GM23338 (cell line): ENCODE measurements at regions not wholly inside any gene's neighbourhood (a gene's known extent, or its start where the extent isn't known, plus 50 kb on each side); places are given as distances from the start of the nearest gene placed in this dataset.

Experiments
- ATAC-seq: fragments of 200-7000 bp; cut with Tn5 transposase; 3 replicates; pipeline ENCODE4 v1.9.1; 2020
- DNase-seq: peaks from one replicate; pipeline ENCODE4 v3.0.0-alpha.2; 2015; ENCODE audit warnings: low spot score
- H2AFZ ChIP-seq: fragments of 200-600 bp; sonication (generic); 2 replicates; pipeline ENCODE4 v1.8.0; 2016; ENCODE audit warnings: antibody characterized with exemption, mild to moderate bottlenecking, moderate library complexity
- H3F3A ChIP-seq: fragments of 200-600 bp; sonication (generic); replicated peaks from 2 replicates; pipeline ENCODE4 v1.8.0; 2017; ENCODE audit warnings: antibody characterized with exemption, mixed run types, low read depth
- H3K27ac ChIP-seq: fragments of 200-600 bp; sonication (generic); 2 replicates; pipeline ENCODE4 v1.6.1; 2016; ENCODE audit warnings: low read depth
- H3K27me3 ChIP-seq: fragments of 200-600 bp; sonication (generic); 2 replicates; pipeline ENCODE4 v1.8.0; 2016; ENCODE audit warnings: mild to moderate bottlenecking, mixed run types, moderate library complexity; ENCODE audit not compliant: insufficient read depth
- H3K36me3 ChIP-seq: fragments of 200-600 bp; sonication (generic); 2 replicates; pipeline ENCODE4 v1.8.0; 2016; ENCODE audit warnings: mild to moderate bottlenecking; ENCODE audit not compliant: insufficient read depth
- H3K4me1 ChIP-seq: fragments of 200-600 bp; sonication (generic); 2 replicates; pipeline ENCODE4 v1.8.0; 2016; ENCODE audit warnings: mild to moderate bottlenecking, moderate library complexity; ENCODE audit not compliant: insufficient read depth
- H3K4me2 ChIP-seq: fragments of 200-600 bp; sonication (generic); 2 replicates; pipeline ENCODE4 v1.7.1; 2017; ENCODE audit warnings: mixed run types
- H3K4me3 ChIP-seq: fragments of 200-600 bp; sonication (generic); 2 replicates; pipeline ENCODE4 v1.6.1; 2016; ENCODE audit warnings: mixed run types
- H3K79me2 ChIP-seq: fragments of 200-600 bp; sonication (generic); replicated peaks from 2 replicates; pipeline ENCODE4 v1.8.0; 2017; ENCODE audit warnings: mild to moderate bottlenecking; ENCODE audit not compliant: insufficient read depth
- H3K9me2 ChIP-seq: fragments of 200-600 bp; sonication (generic); 2 replicates; pipeline ENCODE4 v1.8.0; 2017; ENCODE audit not compliant: insufficient read depth
- H4K20me1 ChIP-seq: fragments of 200-600 bp; sonication (generic); replicated peaks from 2 replicates; pipeline ENCODE4 v1.8.0; 2017; ENCODE audit warnings: mild to moderate bottlenecking; ENCODE audit not compliant: insufficient read depth
- H3K27ac Mint-ChIP-seq: 2 replicates; pipeline ENCODE4 v1.8.0; 2020; ENCODE audit warnings: inconsistent platforms, mild to moderate bottlenecking, moderate library complexity, mixed read lengths
- H3K27me3 Mint-ChIP-seq: 3 replicates; pipeline ENCODE4 v1.8.0; 2022; ENCODE audit warnings: low read depth, mild to moderate bottlenecking, moderate library complexity, mixed read lengths, inconsistent platforms; ENCODE audit not compliant: insufficient read depth, poor library complexity
- H3K36me3 Mint-ChIP-seq: 3 replicates; pipeline ENCODE4 v1.8.0; 2021; ENCODE audit warnings: low read depth, mild to moderate bottlenecking, inconsistent platforms, moderate library complexity, mixed read lengths
- H3K4me1 Mint-ChIP-seq: 3 replicates; pipeline ENCODE4 v1.8.0; 2020; ENCODE audit warnings: mild to moderate bottlenecking, inconsistent platforms, mixed read lengths
- H3K4me3 Mint-ChIP-seq: 3 replicates; pipeline ENCODE4 v1.8.0; 2021; ENCODE audit warnings: moderate library complexity, mild to moderate bottlenecking, inconsistent platforms, mixed read lengths
- H3K9me3 Mint-ChIP-seq: 3 replicates; pipeline ENCODE4 v1.8.0; 2020; ENCODE audit warnings: moderate library complexity, mild to moderate bottlenecking, inconsistent platforms, mixed read lengths
- CREB1 ChIP-seq: fragments of 250-450 bp; sonication (Bioruptor Pico); IDR thresholded peaks from 2 replicates; pipeline ENCODE4 v1.5.0; 2020; ENCODE audit warnings: low read depth, mild to moderate bottlenecking, moderate library complexity
- EZH2 ChIP-seq: fragments of 200-600 bp; sonication (generic); IDR thresholded peaks from one replicate; pipeline ENCODE4 v1.8.0; 2017; ENCODE audit warnings: antibody characterized with exemption, mild to moderate bottlenecking, low read depth; ENCODE audit not compliant: unreplicated experiment
- EZH2phosphoT487 ChIP-seq: fragments of 200-600 bp; sonication (generic); IDR thresholded peaks from one replicate; pipeline ENCODE4 v1.8.1; 2018; ENCODE audit warnings: antibody characterized with exemption; ENCODE audit not compliant: unreplicated experiment
- JUNB ChIP-seq: IDR thresholded peaks from one replicate; pipeline ENCODE4 v1.6.1; 2016; ENCODE audit warnings: antibody characterized with exemption; ENCODE audit not compliant: unreplicated experiment
- NANOG ChIP-seq: IDR thresholded peaks from 2 replicates; pipeline ENCODE4 v1.6.1; 2016; ENCODE audit warnings: antibody characterized with exemption, borderline replicate concordance
- POLR2AphosphoS5 ChIP-seq: IDR thresholded peaks from 2 replicates; pipeline ENCODE4 v1.6.1; 2016; ENCODE audit warnings: antibody characterized with exemption, low read depth
- STAT1 ChIP-seq: IDR thresholded peaks from one replicate; pipeline ENCODE4 v1.6.1; 2016; ENCODE audit warnings: antibody characterized with exemption; ENCODE audit not compliant: unreplicated experiment
- ZNF114 ChIP-seq: fragments of 250-450 bp; sonication (Bioruptor Pico); IDR thresholded peaks from 2 replicates; pipeline ENCODE4 v1.5.0; 2020; ENCODE audit warnings: mild to moderate bottlenecking, moderate library complexity
- ZNF331 ChIP-seq: fragments of 250-450 bp; sonication (Bioruptor Pico); IDR thresholded peaks from 2 replicates; pipeline ENCODE4 v1.5.0; 2020; ENCODE audit warnings: low read depth, mild to moderate bottlenecking, moderate library complexity
- TF ChIP-seq, protein P1 (sequence below): IDR thresholded peaks from 2 replicates; pipeline ENCODE4 v1.6.1; 2016; ENCODE audit warnings: antibody characterized with exemption
- TF ChIP-seq, protein P2 (sequence below): IDR thresholded peaks from one replicate; pipeline ENCODE4 v1.6.1; 2018; ENCODE audit warnings: antibody characterized with exemption; ENCODE audit not compliant: unreplicated experiment
- TF ChIP-seq, protein P3 (sequence below), 2 experiments: fragments of 200-600 bp in 1 of 2; sonication (generic) in 1 of 2; conservative IDR thresholded peaks; 2 replicates each; pipeline versions ENCODE4 v1.5.1 to v1.6.1; 2016 to 2017; ENCODE audit warnings: antibody characterized with exemption in 2 of 2, low read depth in 2 of 2, mild to moderate bottlenecking in 2 of 2, moderate library complexity in 1 of 2
- TF ChIP-seq, protein P4 (sequence below): fragments of 250-450 bp; sonication (Bioruptor Pico); IDR thresholded peaks from 2 replicates; pipeline ENCODE4 v1.5.0; 2020; ENCODE audit warnings: mild to moderate bottlenecking, moderate library complexity

DNA sequence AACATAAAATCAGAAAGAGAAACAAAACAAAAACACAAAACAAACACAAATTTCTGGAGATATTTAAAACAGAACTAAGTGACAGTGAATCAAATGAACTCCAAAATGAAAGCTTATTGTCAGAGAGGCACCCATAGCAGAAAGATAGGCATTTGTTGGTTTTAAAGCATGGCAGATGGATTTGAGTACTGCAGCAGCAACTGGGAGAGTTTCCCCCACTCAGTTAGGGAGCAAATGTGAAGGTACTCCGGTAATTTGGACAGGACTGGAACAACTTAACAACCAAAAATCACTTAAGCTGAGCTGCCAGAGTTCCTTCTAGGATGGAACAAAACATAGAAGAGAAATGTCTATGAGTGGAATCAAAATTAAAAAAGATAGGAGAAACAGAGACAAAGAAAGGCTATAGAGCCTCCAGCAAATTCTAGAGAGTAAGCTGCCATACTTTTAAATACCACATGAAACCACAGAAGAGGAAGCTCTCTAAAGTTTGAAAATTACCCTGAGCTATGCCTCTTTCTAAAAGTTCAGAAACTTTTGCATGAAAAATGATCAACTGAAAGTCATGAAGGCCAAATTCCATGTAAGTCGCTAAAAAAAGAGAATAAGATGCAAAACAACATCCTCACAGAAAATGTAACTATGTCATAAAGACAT, 1248.3 kb upstream of the USP15 start:
- Histone ChIP-seq H3K9me2 (no peaks in the 10 kb centered on the region), H3K27me3 (no peaks in the 10 kb centered on the region), H4K20me1 (no peaks in the 10 kb centered on the region), H3F3A (no peaks in the 10 kb centered on the region), H3K27ac (no peak overlapping the region), H3K4me3 (no peak overlapping the region), H3K4me1 (no peaks in the 10 kb centered on the region), H3K79me2 (no peaks in the 10 kb centered on the region), H3K4me2 (no peak overlapping the region), H3K36me3 (no peaks in the 10 kb centered on the region), H2AFZ (peak overlapping the region; percentile 35; the same call in 1 of the 2 replicates)
- Mint-ChIP-seq H3K4me1 (no peaks in the 10 kb centered on the region), H3K4me3 (no peak overlapping the region), H3K9me3 (no peaks in the 10 kb centered on the region), H3K27me3 (peaks cover 1% of the 10 kb centered on the region), H3K36me3 (no peaks in the 10 kb centered on the region), H3K27ac (no peak overlapping the region)
- ATAC-seq (no peak), DNase-seq (no peak)
- TF ChIP-seq, protein P1, sequence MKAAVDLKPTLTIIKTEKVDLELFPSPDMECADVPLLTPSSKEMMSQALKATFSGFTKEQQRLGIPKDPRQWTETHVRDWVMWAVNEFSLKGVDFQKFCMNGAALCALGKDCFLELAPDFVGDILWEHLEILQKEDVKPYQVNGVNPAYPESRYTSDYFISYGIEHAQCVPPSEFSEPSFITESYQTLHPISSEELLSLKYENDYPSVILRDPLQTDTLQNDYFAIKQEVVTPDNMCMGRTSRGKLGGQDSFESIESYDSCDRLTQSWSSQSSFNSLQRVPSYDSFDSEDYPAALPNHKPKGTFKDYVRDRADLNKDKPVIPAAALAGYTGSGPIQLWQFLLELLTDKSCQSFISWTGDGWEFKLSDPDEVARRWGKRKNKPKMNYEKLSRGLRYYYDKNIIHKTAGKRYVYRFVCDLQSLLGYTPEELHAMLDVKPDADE = no peak
- TF ChIP-seq STAT1 (no peak), EZH2phosphoT487 (no peak), POLR2AphosphoS5 (no peak), EZH2 (no peak), ZNF331 (CRISPR knock-in tag) (no peak), JUNB (no peak), ZNF114 (CRISPR knock-in tag) (no peak), CREB1 (CRISPR knock-in tag) (no peak), NANOG (no peak)
- TF ChIP-seq, protein P2, sequence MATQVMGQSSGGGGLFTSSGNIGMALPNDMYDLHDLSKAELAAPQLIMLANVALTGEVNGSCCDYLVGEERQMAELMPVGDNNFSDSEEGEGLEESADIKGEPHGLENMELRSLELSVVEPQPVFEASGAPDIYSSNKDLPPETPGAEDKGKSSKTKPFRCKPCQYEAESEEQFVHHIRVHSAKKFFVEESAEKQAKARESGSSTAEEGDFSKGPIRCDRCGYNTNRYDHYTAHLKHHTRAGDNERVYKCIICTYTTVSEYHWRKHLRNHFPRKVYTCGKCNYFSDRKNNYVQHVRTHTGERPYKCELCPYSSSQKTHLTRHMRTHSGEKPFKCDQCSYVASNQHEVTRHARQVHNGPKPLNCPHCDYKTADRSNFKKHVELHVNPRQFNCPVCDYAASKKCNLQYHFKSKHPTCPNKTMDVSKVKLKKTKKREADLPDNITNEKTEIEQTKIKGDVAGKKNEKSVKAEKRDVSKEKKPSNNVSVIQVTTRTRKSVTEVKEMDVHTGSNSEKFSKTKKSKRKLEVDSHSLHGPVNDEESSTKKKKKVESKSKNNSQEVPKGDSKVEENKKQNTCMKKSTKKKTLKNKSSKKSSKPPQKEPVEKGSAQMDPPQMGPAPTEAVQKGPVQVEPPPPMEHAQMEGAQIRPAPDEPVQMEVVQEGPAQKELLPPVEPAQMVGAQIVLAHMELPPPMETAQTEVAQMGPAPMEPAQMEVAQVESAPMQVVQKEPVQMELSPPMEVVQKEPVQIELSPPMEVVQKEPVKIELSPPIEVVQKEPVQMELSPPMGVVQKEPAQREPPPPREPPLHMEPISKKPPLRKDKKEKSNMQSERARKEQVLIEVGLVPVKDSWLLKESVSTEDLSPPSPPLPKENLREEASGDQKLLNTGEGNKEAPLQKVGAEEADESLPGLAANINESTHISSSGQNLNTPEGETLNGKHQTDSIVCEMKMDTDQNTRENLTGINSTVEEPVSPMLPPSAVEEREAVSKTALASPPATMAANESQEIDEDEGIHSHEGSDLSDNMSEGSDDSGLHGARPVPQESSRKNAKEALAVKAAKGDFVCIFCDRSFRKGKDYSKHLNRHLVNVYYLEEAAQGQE = no peak
- TF ChIP-seq, protein P3, sequence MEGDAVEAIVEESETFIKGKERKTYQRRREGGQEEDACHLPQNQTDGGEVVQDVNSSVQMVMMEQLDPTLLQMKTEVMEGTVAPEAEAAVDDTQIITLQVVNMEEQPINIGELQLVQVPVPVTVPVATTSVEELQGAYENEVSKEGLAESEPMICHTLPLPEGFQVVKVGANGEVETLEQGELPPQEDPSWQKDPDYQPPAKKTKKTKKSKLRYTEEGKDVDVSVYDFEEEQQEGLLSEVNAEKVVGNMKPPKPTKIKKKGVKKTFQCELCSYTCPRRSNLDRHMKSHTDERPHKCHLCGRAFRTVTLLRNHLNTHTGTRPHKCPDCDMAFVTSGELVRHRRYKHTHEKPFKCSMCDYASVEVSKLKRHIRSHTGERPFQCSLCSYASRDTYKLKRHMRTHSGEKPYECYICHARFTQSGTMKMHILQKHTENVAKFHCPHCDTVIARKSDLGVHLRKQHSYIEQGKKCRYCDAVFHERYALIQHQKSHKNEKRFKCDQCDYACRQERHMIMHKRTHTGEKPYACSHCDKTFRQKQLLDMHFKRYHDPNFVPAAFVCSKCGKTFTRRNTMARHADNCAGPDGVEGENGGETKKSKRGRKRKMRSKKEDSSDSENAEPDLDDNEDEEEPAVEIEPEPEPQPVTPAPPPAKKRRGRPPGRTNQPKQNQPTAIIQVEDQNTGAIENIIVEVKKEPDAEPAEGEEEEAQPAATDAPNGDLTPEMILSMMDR (conservative IDR thresholded peaks at IDR 0.05; ENCODE audit: low read depth in 2 of 2) = no peak
- TF ChIP-seq, protein P4, sequence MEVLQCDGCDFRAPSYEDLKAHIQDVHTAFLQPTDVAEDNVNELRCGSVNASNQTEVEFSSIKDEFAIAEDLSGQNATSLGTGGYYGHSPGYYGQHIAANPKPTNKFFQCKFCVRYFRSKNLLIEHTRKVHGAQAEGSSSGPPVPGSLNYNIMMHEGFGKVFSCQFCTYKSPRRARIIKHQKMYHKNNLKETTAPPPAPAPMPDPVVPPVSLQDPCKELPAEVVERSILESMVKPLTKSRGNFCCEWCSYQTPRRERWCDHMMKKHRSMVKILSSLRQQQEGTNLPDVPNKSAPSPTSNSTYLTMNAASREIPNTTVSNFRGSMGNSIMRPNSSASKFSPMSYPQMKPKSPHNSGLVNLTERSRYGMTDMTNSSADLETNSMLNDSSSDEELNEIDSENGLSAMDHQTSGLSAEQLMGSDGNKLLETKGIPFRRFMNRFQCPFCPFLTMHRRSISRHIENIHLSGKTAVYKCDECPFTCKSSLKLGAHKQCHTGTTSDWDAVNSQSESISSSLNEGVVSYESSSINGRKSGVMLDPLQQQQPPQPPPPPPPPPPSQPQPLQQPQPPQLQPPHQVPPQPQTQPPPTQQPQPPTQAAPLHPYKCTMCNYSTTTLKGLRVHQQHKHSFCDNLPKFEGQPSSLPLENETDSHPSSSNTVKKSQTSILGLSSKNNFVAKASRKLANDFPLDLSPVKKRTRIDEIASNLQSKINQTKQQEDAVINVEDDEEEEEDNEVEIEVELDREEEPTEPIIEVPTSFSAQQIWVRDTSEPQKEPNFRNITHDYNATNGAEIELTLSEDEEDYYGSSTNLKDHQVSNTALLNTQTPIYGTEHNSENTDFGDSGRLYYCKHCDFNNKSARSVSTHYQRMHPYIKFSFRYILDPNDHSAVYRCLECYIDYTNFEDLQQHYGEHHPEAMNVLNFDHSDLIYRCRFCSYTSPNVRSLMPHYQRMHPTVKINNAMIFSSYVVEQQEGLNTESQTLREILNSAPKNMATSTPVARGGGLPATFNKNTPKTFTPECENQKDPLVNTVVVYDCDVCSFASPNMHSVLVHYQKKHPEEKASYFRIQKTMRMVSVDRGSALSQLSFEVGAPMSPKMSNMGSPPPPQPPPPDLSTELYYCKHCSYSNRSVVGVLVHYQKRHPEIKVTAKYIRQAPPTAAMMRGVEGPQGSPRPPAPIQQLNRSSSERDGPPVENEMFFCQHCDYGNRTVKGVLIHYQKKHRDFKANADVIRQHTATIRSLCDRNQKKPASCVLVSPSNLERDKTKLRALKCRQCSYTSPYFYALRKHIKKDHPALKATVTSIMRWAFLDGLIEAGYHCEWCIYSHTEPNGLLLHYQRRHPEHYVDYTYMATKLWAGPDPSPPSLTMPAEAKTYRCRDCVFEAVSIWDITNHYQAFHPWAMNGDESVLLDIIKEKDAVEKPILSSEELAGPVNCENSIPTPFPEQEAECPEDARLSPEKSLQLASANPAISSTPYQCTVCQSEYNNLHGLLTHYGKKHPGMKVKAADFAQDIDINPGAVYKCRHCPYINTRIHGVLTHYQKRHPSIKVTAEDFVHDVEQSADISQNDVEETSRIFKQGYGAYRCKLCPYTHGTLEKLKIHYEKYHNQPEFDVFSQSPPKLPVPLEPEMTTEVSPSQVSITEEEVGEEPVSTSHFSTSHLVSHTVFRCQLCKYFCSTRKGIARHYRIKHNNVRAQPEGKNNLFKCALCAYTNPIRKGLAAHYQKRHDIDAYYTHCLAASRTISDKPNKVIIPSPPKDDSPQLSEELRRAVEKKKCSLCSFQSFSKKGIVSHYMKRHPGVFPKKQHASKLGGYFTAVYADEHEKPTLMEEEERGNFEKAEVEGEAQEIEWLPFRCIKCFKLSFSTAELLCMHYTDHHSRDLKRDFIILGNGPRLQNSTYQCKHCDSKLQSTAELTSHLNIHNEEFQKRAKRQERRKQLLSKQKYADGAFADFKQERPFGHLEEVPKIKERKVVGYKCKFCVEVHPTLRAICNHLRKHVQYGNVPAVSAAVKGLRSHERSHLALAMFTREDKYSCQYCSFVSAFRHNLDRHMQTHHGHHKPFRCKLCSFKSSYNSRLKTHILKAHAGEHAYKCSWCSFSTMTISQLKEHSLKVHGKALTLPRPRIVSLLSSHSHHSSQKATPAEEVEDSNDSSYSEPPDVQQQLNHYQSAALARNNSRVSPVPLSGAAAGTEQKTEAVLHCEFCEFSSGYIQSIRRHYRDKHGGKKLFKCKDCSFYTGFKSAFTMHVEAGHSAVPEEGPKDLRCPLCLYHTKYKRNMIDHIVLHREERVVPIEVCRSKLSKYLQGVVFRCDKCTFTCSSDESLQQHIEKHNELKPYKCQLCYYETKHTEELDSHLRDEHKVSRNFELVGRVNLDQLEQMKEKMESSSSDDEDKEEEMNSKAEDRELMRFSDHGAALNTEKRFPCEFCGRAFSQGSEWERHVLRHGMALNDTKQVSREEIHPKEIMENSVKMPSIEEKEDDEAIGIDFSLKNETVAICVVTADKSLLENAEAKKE (CRISPR knock-in tag) = no peak
